ENCODE measurements at regions not wholly inside any gene's neighbourhood (a gene's known extent, or its start where the extent isn't known, plus 50 kb on each side); places are given as distances from the start of the nearest gene placed in this dataset.

DNA sequence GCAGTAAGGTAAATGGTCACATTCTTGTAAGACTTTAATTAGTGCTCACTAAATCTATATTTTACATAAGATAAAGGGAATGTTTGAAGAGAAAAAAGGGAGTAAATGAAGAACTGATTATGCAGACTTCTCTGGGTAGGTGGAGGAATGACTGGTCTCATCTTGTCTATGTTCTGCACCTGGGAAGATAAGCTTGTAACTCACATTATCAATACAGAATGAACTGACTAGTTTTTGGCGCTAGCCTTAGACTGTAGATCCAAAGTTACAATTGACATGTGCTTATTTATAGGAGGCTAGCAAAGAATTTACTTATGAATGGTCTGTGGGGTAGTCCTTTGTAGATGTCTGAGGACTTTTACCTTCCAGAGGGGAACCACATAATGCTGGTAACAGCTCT is 214.9 kb upstream of the RAB4A start:
- TF ChIP-seq, protein P1, sequence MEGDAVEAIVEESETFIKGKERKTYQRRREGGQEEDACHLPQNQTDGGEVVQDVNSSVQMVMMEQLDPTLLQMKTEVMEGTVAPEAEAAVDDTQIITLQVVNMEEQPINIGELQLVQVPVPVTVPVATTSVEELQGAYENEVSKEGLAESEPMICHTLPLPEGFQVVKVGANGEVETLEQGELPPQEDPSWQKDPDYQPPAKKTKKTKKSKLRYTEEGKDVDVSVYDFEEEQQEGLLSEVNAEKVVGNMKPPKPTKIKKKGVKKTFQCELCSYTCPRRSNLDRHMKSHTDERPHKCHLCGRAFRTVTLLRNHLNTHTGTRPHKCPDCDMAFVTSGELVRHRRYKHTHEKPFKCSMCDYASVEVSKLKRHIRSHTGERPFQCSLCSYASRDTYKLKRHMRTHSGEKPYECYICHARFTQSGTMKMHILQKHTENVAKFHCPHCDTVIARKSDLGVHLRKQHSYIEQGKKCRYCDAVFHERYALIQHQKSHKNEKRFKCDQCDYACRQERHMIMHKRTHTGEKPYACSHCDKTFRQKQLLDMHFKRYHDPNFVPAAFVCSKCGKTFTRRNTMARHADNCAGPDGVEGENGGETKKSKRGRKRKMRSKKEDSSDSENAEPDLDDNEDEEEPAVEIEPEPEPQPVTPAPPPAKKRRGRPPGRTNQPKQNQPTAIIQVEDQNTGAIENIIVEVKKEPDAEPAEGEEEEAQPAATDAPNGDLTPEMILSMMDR (IDR thresholded peaks at IDR 0.05): no peak
- Histone ChIP-seq H3K27me3 (ENCODE audit: low read depth) (no peaks in the 10 kb centered on the region), H3K4me3 (no peak overlapping the region), H3K27ac (no peak overlapping the region), H3K4me1 (peaks cover 25% of the 10 kb centered on the region), H3K9me3 (no peaks in the 10 kb centered on the region), H3K36me3 (no peaks in the 10 kb centered on the region)
- ATAC-seq: no peak
- no peak for DNase-seq
- intact Hi-C loops (cut with DNase I): no loop called here

DNA sequence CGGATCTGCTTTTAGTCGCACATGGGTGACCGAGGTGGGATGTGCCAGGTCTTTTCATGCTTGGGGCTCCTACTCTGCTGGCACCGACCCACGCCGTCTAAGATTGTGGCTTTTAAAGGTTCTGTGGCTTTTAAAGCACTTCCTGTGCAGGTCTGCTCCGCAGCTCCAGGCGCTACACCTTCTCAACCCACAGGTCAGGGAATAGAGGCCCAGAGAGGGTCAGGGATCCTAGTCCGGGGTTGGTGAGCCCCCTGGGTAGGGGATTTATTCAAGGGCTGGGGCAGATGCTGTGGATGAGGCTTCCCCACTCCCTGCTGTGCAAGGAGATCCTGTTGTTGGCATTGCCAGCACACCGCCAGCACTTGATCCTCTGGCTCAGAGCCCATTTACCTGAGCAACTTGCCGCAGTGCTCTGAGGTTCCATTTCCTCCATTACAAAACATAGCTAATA is 212.8 kb upstream of the RAB4A start:
- TF ChIP-seq, protein P1 (IDR thresholded peaks at IDR 0.05): no peak
- DNase-seq: peak; percentile 61
- intact Hi-C loops (cut with DNase I): no loop called here
- H3K4me1 ChIP-seq: peaks cover 25% of the 10 kb centered on the region
- ATAC-seq: peak; percentile 53 to 66
- H3K9me3 ChIP-seq: no peaks in the 10 kb centered on the region
- no peaks in the 10 kb centered on the region for H3K36me3 ChIP-seq
- H3K27me3 ChIP-seq (ENCODE audit: low read depth): no peaks in the 10 kb centered on the region
- H3K4me3 ChIP-seq: no peak overlapping the region
- peak overlapping the region; percentile 54 for H3K27ac ChIP-seq

DNA sequence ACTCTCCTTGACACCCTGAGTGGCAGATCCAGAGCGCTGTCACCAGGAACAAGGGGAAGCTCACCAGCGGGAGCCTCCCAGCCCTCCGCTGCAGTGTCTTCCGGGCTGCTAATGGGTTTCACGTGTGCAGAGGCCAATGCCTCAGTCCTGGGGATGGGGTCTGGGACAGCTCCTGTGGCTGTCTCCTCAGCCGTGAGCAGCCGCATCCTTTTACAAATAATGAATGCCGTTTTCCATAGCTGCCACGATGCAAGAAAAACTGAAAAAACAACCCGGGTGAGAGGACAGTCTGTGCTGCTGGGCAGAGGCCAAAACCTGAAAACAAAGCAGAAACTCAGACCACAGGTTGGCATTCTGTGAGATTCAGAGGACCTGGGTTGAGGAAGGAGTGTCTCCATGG is 212.2 kb upstream of the RAB4A start:
- TF ChIP-seq, protein P1 (IDR thresholded peaks at IDR 0.05): no peak
- no peak overlapping the region for H3K4me3 ChIP-seq
- ATAC-seq (peak; percentile 30 to 47), DNase-seq (peak; percentile 58)
- intact Hi-C loops (cut with DNase I): no loop called here
- no peaks in the 10 kb centered on the region for H3K27me3 ChIP-seq (ENCODE audit: low read depth)
- H3K36me3 ChIP-seq: no peaks in the 10 kb centered on the region
- H3K4me1 ChIP-seq: peaks cover 25% of the 10 kb centered on the region
- peak overlapping the region; percentile 54 for H3K27ac ChIP-seq
- H3K9me3 ChIP-seq: no peaks in the 10 kb centered on the region

DNA sequence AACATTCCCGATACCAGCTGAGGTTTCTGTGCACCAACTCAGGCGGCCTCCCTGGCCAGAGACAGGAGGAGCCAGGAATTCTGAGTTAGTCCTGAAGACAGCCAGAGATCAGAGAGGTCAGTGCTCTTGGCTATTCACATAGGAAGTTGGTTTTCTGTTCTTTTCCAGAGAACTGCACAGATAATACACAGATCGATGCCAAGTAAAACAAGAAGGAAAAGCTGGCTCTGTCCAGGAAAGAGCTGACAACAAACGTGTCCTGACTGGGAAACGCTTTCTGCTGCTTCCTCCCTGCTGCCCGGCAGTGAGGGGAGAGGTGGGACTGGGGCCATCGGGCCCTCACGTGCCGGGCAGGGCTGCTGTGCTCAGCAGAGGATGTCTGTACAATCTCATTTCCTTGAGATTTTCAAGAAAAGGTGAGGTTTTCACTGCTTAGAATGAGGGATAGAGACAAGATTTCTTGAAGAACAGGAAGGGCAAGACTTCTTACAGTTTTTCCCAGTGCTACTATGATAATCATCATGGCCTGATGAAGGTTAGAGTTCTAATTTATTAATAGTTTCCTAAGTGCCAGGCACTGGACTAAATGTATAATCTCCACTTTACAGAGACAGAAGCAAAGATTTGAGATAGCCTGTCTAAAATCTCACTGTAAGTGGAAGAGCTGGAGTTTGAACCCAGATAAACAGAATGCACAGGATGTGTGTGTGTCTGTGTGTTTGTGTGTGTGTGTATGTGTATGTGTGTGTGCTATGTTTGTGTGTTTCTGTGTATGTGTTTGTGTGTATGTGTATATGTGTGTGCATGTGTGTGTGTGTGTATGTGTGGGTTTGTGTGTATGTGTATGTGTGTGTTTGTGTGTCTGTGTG is 211.0 kb upstream of the RAB4A start:
- Histone ChIP-seq H3K4me1 (peaks cover 29% of the 10 kb centered on the region), H3K9me3 (no peaks in the 10 kb centered on the region), H3K27me3 (ENCODE audit: low read depth) (no peaks in the 10 kb centered on the region), H3K27ac (no peak overlapping the region), H3K36me3 (no peaks in the 10 kb centered on the region), H3K4me3 (no peak overlapping the region)
- TF ChIP-seq, protein P1 (IDR thresholded peaks at IDR 0.05): no peak
- DNase-seq (no peak), ATAC-seq (peak; percentile 45 to 65)
- intact Hi-C loops (cut with DNase I): no loop called here

DNA sequence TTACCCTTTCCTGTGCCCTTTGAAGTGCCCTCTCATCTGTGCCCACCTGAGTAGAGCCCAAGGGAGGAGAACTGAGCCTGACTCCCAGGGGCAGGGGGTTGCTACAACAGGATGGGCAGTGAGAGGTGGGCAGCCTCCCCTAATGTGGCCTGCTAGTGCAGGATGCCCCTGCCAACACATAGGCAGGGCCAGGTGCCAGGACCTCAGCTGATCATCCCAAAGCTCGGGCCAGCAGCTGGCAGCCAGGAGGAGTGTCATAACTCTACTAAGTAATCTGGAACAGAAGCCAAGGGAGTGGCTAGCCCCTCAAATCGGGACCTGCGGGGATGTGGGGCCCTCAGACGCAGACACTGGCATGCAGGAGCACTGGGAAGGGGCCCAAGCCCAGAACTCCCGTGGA is 208.8 kb upstream of the RAB4A start:
- Histone ChIP-seq H3K36me3 (no peaks in the 10 kb centered on the region), H3K9me3 (no peaks in the 10 kb centered on the region), H3K27me3 (ENCODE audit: low read depth) (no peaks in the 10 kb centered on the region), H3K4me1 (peaks cover 44% of the 10 kb centered on the region), H3K27ac (no peak overlapping the region), H3K4me3 (no peak overlapping the region)
- DNase-seq (no peak), ATAC-seq (no peak)
- TF ChIP-seq, protein P1 (IDR thresholded peaks at IDR 0.05): no peak
- intact Hi-C loops (cut with DNase I): no loop called here

Measured in lower lobe of right lung (tissue), 2 donors.